HG03159 (cell line): ENCODE measurements at regions not wholly inside any gene's neighbourhood (a gene's known extent, or its start where the extent isn't known, plus 50 kb on each side); places are given as distances from the start of the nearest gene placed in this dataset.

Source experiments
- ATAC-seq: cut with Tn5 transposase; IDR thresholded peaks from one replicate; pipeline ENCODE4 v1.9.1; 2021; ENCODE audit warnings: mild to moderate bottlenecking, moderate library complexity; ENCODE audit not compliant: unreplicated experiment

GRCh38 chr10:21269289-21269688, 256.2 kb downstream of the SKIDA1 start:
- no peak for ATAC-seq

- no peak for ATAC-seq
Observed at GRCh38 chr10:21265622-21266021, 259.9 kb downstream of the SKIDA1 start.

- no peak for ATAC-seq
Observed at GRCh38 chr10:21264271-21264670, 261.2 kb downstream of the SKIDA1 start.

- ATAC-seq, result no peak
Observed at GRCh38 chr10:21263839-21264238, 261.6 kb downstream of the SKIDA1 start.

GRCh38 chr10:21263263-21263803, 262.1 kb downstream of the SKIDA1 start:
- ATAC-seq, result no peak

GRCh38 chr10:21261842-21262294, 263.6 kb downstream of the SKIDA1 start:
- no peak for ATAC-seq

- ATAC-seq, result no peak
Observed at GRCh38 chr10:21260506-21261149, 264.9 kb downstream of the SKIDA1 start.

GRCh38 chr10:21260066-21260465, 265.4 kb downstream of the SKIDA1 start:
- ATAC-seq, result no peak

GRCh38 chr10:21257919-21258318, 267.6 kb downstream of the SKIDA1 start:
- no peak for ATAC-seq

- ATAC-seq, result no peak
Observed at GRCh38 chr10:21257191-21257590, 268.3 kb downstream of the SKIDA1 start.

GRCh38 chr10:21249435-21249834, 276.0 kb downstream of the SKIDA1 start:
- no peak for ATAC-seq

GRCh38 chr10:21247592-21247991, 277.9 kb downstream of the SKIDA1 start:
- ATAC-seq, result no peak

GRCh38 chr10:21246178-21246577, 279.3 kb downstream of the SKIDA1 start:
- no peak for ATAC-seq

GRCh38 chr10:21243748-21244257, 281.7 kb downstream of the SKIDA1 start:
- no peak for ATAC-seq

GRCh38 chr10:21242915-21243314, 282.6 kb downstream of the SKIDA1 start:
- no peak for ATAC-seq

- no peak for ATAC-seq
Observed at GRCh38 chr10:21238717-21239116, 286.8 kb downstream of the SKIDA1 start.

- no peak for ATAC-seq
Observed at GRCh38 chr10:21238044-21238443, 287.4 kb downstream of the SKIDA1 start.

GRCh38 chr10:21234761-21235160, 290.7 kb downstream of the SKIDA1 start:
- no peak for ATAC-seq

- no peak for ATAC-seq
Observed at GRCh38 chr10:21230219-21230618, 295.3 kb downstream of the SKIDA1 start.

GRCh38 chr10:21217748-21218367, 307.6 kb downstream of the SKIDA1 start:
- no peak for ATAC-seq

GRCh38 chr10:21217107-21217506, 308.4 kb downstream of the SKIDA1 start:
- ATAC-seq, result no peak

- no peak for ATAC-seq
Observed at GRCh38 chr10:21214329-21214728, 311.2 kb downstream of the SKIDA1 start.
